GM12878 (cell line): ENCODE measurements at regions not wholly inside any gene's neighbourhood (a gene's known extent, or its start where the extent isn't known, plus 50 kb on each side); places are given as distances from the start of the nearest gene placed in this dataset.

Source experiments
- BACH1 ChIP-seq: fragments of 450-650 bp; IDR thresholded peaks from 2 replicates; pipeline ENCODE4 v1.6.1; 2017; ENCODE audit warnings: mild to moderate bottlenecking, borderline replicate concordance
- CEBPB ChIP-seq, 2 experiments: fragments of 150-350 bp in 1 of 2; IDR thresholded peaks; 2 replicates each; pipeline ENCODE4 v1.6.1; 2012 to 2014; ENCODE audit warnings: low read depth in 2 of 2, low read length in 2 of 2, borderline replicate concordance in 1 of 2, inconsistent platforms in 1 of 2
- ESRRA ChIP-seq: IDR thresholded peaks from 2 replicates; pipeline ENCODE4 v1.6.1; 2012; ENCODE audit warnings: mild to moderate bottlenecking, low read length, improper control_type of control experiment
- MEF2A ChIP-seq: IDR thresholded peaks from 2 replicates; pipeline ENCODE4 v1.6.1; 2011; ENCODE audit warnings: low read depth, mild to moderate bottlenecking, low read length, moderate library complexity; ENCODE audit not compliant: insufficient read depth
- RFX5 ChIP-seq: IDR thresholded peaks from 2 replicates; pipeline ENCODE4 v1.6.1; 2011; ENCODE audit warnings: low read depth, low read length, improper control_type of control experiment
- SMAD1 ChIP-seq: fragments of 450-650 bp; IDR thresholded peaks from 2 replicates; pipeline ENCODE4 v1.6.1; 2018; ENCODE audit warnings: mild to moderate bottlenecking, low read depth; ENCODE audit not compliant: partially characterized antibody
- ZSCAN29 ChIP-seq: fragments of 450-650 bp; IDR thresholded peaks from 2 replicates; pipeline ENCODE4 v1.6.1; 2017; ENCODE audit warnings: mild to moderate bottlenecking, moderate library complexity
- TF ChIP-seq, protein P1 (sequence below): fragments of 450-650 bp; IDR thresholded peaks from 2 replicates; pipeline ENCODE4 v1.6.1; 2016; ENCODE audit warnings: mild to moderate bottlenecking, moderate library complexity, borderline replicate concordance
- TF ChIP-seq, protein P2 (sequence below): IDR thresholded peaks from 2 replicates; pipeline ENCODE4 v1.6.1; 2012; ENCODE audit warnings: low read depth, low read length, improper control_type of control experiment
- TF ChIP-seq, protein P3 (sequence below): fragments of 450-650 bp; formaldehyde crosslinking; IDR thresholded peaks from 2 replicates; pipeline ENCODE4 v1.5.0; 2022; ENCODE audit warnings: mild to moderate bottlenecking, missing genetic modification characterization
- TF ChIP-seq, protein P4 (sequence below): fragments of 450-650 bp; IDR thresholded peaks from 2 replicates; pipeline ENCODE4 v1.6.1; 2017; ENCODE audit warnings: mild to moderate bottlenecking, moderate library complexity
- TF ChIP-seq, protein P5 (sequence below): fragments of 450-650 bp; IDR thresholded peaks from 2 replicates; pipeline ENCODE4 v1.6.1; 2016; ENCODE audit warnings: mild to moderate bottlenecking

DNA sequence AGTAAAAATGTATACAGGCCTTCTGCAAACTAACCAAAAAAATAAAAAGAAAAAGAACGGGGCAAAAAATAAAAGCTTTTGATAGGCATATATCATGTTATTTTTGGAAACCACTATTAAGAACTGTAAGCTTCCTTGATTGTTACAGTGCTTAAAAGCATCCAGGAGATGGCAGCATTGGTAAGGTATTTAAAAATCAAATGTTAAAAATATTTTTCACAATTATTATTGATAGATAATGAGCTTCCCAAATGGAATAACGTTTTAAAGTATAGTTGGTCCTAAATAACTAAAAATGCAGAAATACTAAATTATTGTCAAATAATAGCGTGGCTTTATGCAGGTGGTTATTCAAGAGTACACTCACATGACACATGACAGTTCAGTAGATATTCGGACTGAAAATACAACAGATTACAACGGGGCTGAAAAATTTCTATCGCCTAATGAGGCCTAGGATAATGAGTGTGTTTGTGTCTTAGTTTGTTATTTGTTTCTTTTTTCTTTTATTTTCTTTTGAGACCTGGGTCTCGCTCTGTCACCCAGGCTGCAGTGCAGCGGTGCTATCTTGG is 127.2 kb upstream of the ATF7IP start (continued):
- TF ChIP-seq, protein P1, sequence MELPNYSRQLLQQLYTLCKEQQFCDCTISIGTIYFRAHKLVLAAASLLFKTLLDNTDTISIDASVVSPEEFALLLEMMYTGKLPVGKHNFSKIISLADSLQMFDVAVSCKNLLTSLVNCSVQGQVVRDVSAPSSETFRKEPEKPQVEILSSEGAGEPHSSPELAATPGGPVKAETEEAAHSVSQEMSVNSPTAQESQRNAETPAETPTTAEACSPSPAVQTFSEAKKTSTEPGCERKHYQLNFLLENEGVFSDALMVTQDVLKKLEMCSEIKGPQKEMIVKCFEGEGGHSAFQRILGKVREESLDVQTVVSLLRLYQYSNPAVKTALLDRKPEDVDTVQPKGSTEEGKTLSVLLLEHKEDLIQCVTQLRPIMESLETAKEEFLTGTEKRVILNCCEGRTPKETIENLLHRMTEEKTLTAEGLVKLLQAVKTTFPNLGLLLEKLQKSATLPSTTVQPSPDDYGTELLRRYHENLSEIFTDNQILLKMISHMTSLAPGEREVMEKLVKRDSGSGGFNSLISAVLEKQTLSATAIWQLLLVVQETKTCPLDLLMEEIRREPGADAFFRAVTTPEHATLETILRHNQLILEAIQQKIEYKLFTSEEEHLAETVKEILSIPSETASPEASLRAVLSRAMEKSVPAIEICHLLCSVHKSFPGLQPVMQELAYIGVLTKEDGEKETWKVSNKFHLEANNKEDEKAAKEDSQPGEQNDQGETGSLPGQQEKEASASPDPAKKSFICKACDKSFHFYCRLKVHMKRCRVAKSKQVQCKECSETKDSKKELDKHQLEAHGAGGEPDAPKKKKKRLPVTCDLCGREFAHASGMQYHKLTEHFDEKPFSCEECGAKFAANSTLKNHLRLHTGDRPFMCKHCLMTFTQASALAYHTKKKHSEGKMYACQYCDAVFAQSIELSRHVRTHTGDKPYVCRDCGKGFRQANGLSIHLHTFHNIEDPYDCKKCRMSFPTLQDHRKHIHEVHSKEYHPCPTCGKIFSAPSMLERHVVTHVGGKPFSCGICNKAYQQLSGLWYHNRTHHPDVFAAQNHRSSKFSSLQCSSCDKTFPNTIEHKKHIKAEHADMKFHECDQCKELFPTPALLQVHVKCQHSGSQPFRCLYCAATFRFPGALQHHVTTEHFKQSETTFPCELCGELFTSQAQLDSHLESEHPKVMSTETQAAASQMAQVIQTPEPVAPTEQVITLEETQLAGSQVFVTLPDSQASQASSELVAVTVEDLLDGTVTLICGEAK = no peak
- TF ChIP-seq, protein P2, sequence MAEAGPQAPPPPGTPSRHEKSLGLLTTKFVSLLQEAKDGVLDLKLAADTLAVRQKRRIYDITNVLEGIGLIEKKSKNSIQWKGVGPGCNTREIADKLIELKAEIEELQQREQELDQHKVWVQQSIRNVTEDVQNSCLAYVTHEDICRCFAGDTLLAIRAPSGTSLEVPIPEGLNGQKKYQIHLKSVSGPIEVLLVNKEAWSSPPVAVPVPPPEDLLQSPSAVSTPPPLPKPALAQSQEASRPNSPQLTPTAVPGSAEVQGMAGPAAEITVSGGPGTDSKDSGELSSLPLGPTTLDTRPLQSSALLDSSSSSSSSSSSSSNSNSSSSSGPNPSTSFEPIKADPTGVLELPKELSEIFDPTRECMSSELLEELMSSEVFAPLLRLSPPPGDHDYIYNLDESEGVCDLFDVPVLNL = no peak
- TF ChIP-seq MEF2A (peak; percentile 65), CEBPB (IDR thresholded peaks at IDR 0.05; ENCODE audit: borderline replicate concordance in 1 of 2, low read depth in 2 of 2, low read length in 2 of 2) (no peak), ZSCAN29 (no peak), SMAD1 (no peak), BACH1 (no peak), RFX5 (no peak), ESRRA (no peak)
- TF ChIP-seq, protein P3, sequence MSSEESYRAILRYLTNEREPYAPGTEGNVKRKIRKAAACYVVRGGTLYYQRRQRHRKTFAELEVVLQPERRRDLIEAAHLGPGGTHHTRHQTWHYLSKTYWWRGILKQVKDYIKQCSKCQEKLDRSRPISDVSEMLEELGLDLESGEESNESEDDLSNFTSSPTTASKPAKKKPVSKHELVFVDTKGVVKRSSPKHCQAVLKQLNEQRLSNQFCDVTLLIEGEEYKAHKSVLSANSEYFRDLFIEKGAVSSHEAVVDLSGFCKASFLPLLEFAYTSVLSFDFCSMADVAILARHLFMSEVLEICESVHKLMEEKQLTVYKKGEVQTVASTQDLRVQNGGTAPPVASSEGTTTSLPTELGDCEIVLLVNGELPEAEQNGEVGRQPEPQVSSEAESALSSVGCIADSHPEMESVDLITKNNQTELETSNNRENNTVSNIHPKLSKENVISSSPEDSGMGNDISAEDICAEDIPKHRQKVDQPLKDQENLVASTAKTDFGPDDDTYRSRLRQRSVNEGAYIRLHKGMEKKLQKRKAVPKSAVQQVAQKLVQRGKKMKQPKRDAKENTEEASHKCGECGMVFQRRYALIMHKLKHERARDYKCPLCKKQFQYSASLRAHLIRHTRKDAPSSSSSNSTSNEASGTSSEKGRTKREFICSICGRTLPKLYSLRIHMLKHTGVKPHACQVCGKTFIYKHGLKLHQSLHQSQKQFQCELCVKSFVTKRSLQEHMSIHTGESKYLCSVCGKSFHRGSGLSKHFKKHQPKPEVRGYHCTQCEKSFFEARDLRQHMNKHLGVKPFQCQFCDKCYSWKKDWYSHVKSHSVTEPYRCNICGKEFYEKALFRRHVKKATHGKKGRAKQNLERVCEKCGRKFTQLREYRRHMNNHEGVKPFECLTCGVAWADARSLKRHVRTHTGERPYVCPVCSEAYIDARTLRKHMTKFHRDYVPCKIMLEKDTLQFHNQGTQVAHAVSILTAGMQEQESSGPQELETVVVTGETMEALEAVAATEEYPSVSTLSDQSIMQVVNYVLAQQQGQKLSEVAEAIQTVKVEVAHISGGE (CRISPR knock-in tag) = no peak
- TF ChIP-seq, protein P4, sequence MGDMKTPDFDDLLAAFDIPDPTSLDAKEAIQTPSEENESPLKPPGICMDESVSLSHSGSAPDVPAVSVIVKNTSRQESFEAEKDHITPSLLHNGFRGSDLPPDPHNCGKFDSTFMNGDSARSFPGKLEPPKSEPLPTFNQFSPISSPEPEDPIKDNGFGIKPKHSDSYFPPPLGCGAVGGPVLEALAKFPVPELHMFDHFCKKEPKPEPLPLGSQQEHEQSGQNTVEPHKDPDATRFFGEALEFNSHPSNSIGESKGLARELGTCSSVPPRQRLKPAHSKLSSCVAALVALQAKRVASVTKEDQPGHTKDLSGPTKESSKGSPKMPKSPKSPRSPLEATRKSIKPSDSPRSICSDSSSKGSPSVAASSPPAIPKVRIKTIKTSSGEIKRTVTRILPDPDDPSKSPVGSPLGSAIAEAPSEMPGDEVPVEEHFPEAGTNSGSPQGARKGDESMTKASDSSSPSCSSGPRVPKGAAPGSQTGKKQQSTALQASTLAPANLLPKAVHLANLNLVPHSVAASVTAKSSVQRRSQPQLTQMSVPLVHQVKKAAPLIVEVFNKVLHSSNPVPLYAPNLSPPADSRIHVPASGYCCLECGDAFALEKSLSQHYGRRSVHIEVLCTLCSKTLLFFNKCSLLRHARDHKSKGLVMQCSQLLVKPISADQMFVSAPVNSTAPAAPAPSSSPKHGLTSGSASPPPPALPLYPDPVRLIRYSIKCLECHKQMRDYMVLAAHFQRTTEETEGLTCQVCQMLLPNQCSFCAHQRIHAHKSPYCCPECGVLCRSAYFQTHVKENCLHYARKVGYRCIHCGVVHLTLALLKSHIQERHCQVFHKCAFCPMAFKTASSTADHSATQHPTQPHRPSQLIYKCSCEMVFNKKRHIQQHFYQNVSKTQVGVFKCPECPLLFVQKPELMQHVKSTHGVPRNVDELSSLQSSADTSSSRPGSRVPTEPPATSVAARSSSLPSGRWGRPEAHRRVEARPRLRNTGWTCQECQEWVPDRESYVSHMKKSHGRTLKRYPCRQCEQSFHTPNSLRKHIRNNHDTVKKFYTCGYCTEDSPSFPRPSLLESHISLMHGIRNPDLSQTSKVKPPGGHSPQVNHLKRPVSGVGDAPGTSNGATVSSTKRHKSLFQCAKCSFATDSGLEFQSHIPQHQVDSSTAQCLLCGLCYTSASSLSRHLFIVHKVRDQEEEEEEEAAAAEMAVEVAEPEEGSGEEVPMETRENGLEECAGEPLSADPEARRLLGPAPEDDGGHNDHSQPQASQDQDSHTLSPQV = peak; percentile 41; the same call in 1 of the 2 replicates
- TF ChIP-seq, protein P5, sequence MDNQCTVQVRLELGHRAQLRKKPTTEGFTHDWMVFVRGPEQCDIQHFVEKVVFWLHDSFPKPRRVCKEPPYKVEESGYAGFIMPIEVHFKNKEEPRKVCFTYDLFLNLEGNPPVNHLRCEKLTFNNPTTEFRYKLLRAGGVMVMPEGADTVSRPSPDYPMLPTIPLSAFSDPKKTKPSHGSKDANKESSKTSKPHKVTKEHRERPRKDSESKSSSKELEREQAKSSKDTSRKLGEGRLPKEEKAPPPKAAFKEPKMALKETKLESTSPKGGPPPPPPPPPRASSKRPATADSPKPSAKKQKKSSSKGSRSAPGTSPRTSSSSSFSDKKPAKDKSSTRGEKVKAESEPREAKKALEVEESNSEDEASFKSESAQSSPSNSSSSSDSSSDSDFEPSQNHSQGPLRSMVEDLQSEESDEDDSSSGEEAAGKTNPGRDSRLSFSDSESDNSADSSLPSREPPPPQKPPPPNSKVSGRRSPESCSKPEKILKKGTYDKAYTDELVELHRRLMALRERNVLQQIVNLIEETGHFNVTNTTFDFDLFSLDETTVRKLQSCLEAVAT = no peak
